Esophagus muscularis mucosa (tissue), 3 donors: ENCODE measurements at regions not wholly inside any gene's neighbourhood (a gene's known extent, or its start where the extent isn't known, plus 50 kb on each side); places are given as distances from the start of the nearest gene placed in this dataset.

ENCODE experiments used
- EP300 ChIP-seq: sonication (generic); formaldehyde crosslinking; IDR thresholded peaks from one replicate; pipeline ENCODE4 v1.6.1; 2017; ENCODE audit warnings: antibody characterized with exemption
- POLR2AphosphoS5 ChIP-seq, 2 donors: sonication (generic); formaldehyde crosslinking; IDR thresholded peaks; one replicate each; pipeline ENCODE4 v1.6.1; 2017; ENCODE audit warnings: antibody characterized with exemption in 2 of 2

DNA sequence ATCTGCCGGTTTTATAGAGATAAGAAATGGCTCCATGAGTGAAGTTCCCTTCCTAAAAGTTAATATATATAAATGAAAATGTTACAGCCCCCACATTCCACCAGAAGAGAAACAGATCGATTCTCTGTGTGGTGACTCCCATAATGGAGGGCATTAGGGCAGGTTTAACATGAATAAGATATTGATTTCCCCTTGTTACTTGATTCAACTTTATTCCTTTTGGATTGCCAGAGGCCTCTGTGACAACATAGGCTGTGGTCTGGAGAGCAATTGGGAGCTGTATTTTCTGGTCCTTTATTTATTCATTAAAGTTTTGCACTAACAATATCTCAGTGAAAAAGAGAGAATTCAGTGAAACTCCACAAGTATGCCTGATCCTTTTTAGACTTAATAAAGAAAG, 125.2 kb upstream of the CCDC196 start:
- TF ChIP-seq POLR2AphosphoS5 (IDR thresholded peaks at IDR 0.05) (no peak), EP300 (no peak)
